DND-41 (cell line): ENCODE measurements at regions not wholly inside any gene's neighbourhood (a gene's known extent, or its start where the extent isn't known, plus 50 kb on each side); places are given as distances from the start of the nearest gene placed in this dataset.

Experiments used
- ATAC-seq: fragments of 200-7000 bp; cut with Tn5 transposase; 3 replicates; pipeline ENCODE4 v1.9.1; 2021; ENCODE audit warnings: low read depth; ENCODE audit not compliant: insufficient read depth
- DNase-seq: peaks from one replicate; pipeline ENCODE4 v3.0.0-alpha.2; 2020
- H2AFZ ChIP-seq: 2 replicates; pipeline ENCODE4 v1.6.0; 2012; ENCODE audit warnings: low read depth, low read length
- H3K27ac ChIP-seq: 2 replicates; pipeline ENCODE4 v1.5.1; 2012; ENCODE audit warnings: low read length, inconsistent platforms
- H3K27me3 ChIP-seq: fragments of 200-600 bp; sonication (generic); 2 replicates; pipeline ENCODE4 v1.6.0; 2012; ENCODE audit warnings: low read length, mild to moderate bottlenecking, inconsistent platforms; ENCODE audit not compliant: insufficient read depth, poor library complexity
- H3K36me3 ChIP-seq: 2 replicates; pipeline ENCODE4 v1.5.1; 2012; ENCODE audit warnings: low read length, inconsistent platforms; ENCODE audit not compliant: insufficient read depth
- H3K4me1 ChIP-seq: 2 replicates; pipeline ENCODE4 v1.5.1; 2012; ENCODE audit warnings: mild to moderate bottlenecking, low read length; ENCODE audit not compliant: insufficient read depth
- H3K4me2 ChIP-seq: 2 replicates; pipeline ENCODE4 v1.6.0; 2012; ENCODE audit warnings: mild to moderate bottlenecking, moderate library complexity, low read length, inconsistent platforms; ENCODE audit not compliant: insufficient read depth
- H3K4me3 ChIP-seq, 2 experiments: fragments of 200-600 bp in 1 of 2; shearing (Covaris generic) in 1 of 2; 2 replicates each; pipeline ENCODE4 v1.5.1; 2012 to 2016; ENCODE audit warnings: inconsistent platforms in 2 of 2, low read length in 2 of 2, mild to moderate bottlenecking in 2 of 2, low read depth in 1 of 2, moderate library complexity in 1 of 2
- H3K79me2 ChIP-seq: 2 replicates; pipeline ENCODE4 v1.6.0; 2012; ENCODE audit warnings: low read length, inconsistent platforms; ENCODE audit not compliant: insufficient read depth
- H3K9ac ChIP-seq: 2 replicates; pipeline ENCODE4 v1.6.0; 2012; ENCODE audit warnings: low read depth, mild to moderate bottlenecking, inconsistent platforms, low read length, moderate library complexity
- H3K9me3 ChIP-seq: 2 replicates; pipeline ENCODE4 v1.5.1; 2012; ENCODE audit warnings: low read length, moderate library complexity, mild to moderate bottlenecking, inconsistent platforms; ENCODE audit not compliant: insufficient read depth, severe bottlenecking
- H4K20me1 ChIP-seq: 2 replicates; pipeline ENCODE4 v1.6.0; 2012; ENCODE audit warnings: low read length; ENCODE audit not compliant: insufficient read depth
- EZH2 ChIP-seq: IDR thresholded peaks from 3 replicates; pipeline ENCODE4 v1.6.1; 2012; ENCODE audit warnings: borderline replicate concordance, low read depth, mild to moderate bottlenecking, moderate library complexity, low read length, inconsistent platforms; ENCODE audit not compliant: severe bottlenecking
- TF ChIP-seq, protein P1 (sequence below): IDR thresholded peaks from 2 replicates; pipeline ENCODE4 v1.5.1; 2012; ENCODE audit warnings: borderline replicate concordance, low read length, moderate library complexity, mild to moderate bottlenecking; ENCODE audit not compliant: poor library complexity, severe bottlenecking; ENCODE audit errors: extremely low read depth

- ATAC-seq = no peak
- no peak overlapping the region for H3K4me2 ChIP-seq
Measured at GRCh38 chr10:36281831-36282331, 639.8 kb upstream of the FZD8 start.

DNA sequence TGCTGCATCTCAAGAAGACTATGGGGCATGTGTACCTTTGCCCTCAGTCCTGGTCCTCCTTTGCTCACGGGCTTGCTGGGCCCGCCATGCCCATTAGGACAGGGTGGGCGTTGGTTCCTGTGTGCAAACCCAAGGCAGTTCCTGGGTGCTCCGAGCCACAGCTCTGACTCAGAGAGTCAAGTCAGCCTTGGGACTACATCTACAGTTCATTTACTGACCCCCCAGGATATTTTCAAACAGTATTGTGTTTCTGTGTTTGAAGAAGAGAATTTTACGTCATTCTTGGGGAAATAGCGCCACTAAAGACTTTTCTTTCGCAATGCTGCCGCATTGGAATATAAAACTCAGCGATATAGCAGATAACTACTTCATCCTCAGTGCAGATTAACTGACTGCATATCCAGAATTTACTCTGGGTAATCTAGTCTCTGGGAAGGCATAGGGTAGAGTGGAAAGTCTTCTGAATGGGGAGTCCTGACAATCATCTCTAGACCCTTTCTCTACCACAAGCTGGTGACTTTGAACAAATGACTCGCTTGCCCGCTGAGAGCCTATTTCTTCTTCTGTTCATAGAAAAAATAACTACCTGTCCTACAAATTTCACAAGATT is 638.9 kb upstream of the FZD8 start:
- no peak overlapping the region for H3K4me3 ChIP-seq
- H3K4me2 ChIP-seq = no peak overlapping the region
- TF ChIP-seq, protein P1, sequence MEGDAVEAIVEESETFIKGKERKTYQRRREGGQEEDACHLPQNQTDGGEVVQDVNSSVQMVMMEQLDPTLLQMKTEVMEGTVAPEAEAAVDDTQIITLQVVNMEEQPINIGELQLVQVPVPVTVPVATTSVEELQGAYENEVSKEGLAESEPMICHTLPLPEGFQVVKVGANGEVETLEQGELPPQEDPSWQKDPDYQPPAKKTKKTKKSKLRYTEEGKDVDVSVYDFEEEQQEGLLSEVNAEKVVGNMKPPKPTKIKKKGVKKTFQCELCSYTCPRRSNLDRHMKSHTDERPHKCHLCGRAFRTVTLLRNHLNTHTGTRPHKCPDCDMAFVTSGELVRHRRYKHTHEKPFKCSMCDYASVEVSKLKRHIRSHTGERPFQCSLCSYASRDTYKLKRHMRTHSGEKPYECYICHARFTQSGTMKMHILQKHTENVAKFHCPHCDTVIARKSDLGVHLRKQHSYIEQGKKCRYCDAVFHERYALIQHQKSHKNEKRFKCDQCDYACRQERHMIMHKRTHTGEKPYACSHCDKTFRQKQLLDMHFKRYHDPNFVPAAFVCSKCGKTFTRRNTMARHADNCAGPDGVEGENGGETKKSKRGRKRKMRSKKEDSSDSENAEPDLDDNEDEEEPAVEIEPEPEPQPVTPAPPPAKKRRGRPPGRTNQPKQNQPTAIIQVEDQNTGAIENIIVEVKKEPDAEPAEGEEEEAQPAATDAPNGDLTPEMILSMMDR = no peak
- TF ChIP-seq EZH2 = no peak
- ATAC-seq (no peak), DNase-seq (no peak)
- no peak overlapping the region for H2AFZ ChIP-seq
- no peak overlapping the region for H3K9ac ChIP-seq
- no peaks in the 10 kb centered on the region for H3K36me3 ChIP-seq
- H4K20me1 ChIP-seq = no peaks in the 10 kb centered on the region
- no peaks in the 10 kb centered on the region for H3K4me1 ChIP-seq
- H3K9me3 ChIP-seq = no peaks in the 10 kb centered on the region
- no peak overlapping the region for H3K27ac ChIP-seq
- H3K27me3 ChIP-seq = no peaks in the 10 kb centered on the region
- no peaks in the 10 kb centered on the region for H3K79me2 ChIP-seq

More at GRCh38 chr10:36281831-36282331, 639.8 kb upstream of the FZD8 start:
- H3K27me3 ChIP-seq = no peaks in the 10 kb centered on the region
- H3K9me3 ChIP-seq = no peaks in the 10 kb centered on the region
- no peak overlapping the region for H3K9ac ChIP-seq
- no peaks in the 10 kb centered on the region for H4K20me1 ChIP-seq
- TF ChIP-seq, protein P1 = no peak
- TF ChIP-seq EZH2 = no peak
- H3K79me2 ChIP-seq = no peaks in the 10 kb centered on the region
- DNase-seq = no peak
- H3K4me1 ChIP-seq = no peaks in the 10 kb centered on the region
- H3K4me3 ChIP-seq = no peak overlapping the region
- no peaks in the 10 kb centered on the region for H3K36me3 ChIP-seq
- H2AFZ ChIP-seq = no peak overlapping the region
- no peak overlapping the region for H3K27ac ChIP-seq

DNA sequence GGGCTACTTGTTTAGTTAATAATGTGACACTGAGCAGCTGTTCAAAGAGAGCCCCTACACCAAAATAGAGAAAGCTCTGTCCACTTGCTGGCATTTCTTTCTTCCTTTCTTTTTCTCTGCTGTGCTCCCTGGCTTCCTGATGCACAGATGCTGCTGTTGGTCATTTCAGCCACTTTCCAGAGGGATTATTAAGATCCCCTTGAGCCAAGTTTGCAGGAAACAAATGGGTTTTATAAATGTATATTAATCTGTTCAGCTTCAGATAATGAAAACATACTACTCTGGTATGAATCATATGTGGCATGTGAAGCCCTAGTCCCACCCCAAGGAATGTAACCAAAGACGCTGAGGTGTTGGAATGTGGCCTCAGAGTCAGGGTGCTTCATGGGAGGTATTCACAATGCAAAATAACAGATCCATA is 638.2 kb upstream of the FZD8 start:
- no peak overlapping the region for H3K27ac ChIP-seq
- DNase-seq (no peak), ATAC-seq (no peak)
- no peaks in the 10 kb centered on the region for H3K79me2 ChIP-seq
- no peak overlapping the region for H3K4me2 ChIP-seq
- no peak overlapping the region for H2AFZ ChIP-seq
- H3K4me1 ChIP-seq = no peaks in the 10 kb centered on the region
- no peaks in the 10 kb centered on the region for H3K27me3 ChIP-seq
- H3K4me3 ChIP-seq = no peak overlapping the region
- H3K36me3 ChIP-seq = no peaks in the 10 kb centered on the region
- H3K9me3 ChIP-seq = no peaks in the 10 kb centered on the region
- no peak overlapping the region for H3K9ac ChIP-seq
- H4K20me1 ChIP-seq = no peaks in the 10 kb centered on the region
- TF ChIP-seq, protein P1 = no peak
- no peak for TF ChIP-seq EZH2

GRCh38 chr10:36278176-36278575 is 636.1 kb upstream of the FZD8 start:
- H3K9me3 ChIP-seq = no peaks in the 10 kb centered on the region
- H3K27me3 ChIP-seq = no peaks in the 10 kb centered on the region
- TF ChIP-seq, protein P1 = no peak
- no peak for TF ChIP-seq EZH2
- H3K4me3 ChIP-seq = no peak overlapping the region
- no peaks in the 10 kb centered on the region for H3K4me1 ChIP-seq
- ATAC-seq = no peak
- no peaks in the 10 kb centered on the region for H3K79me2 ChIP-seq
- no peak overlapping the region for H3K4me2 ChIP-seq
- H3K27ac ChIP-seq = no peak overlapping the region
- H3K36me3 ChIP-seq = no peaks in the 10 kb centered on the region
- no peak for DNase-seq
- no peak overlapping the region for H3K9ac ChIP-seq
- no peaks in the 10 kb centered on the region for H4K20me1 ChIP-seq
- H2AFZ ChIP-seq = no peak overlapping the region
